HL-60 (cell line): ENCODE measurements at regions not wholly inside any gene's neighbourhood (a gene's known extent, or its start where the extent isn't known, plus 50 kb on each side); places are given as distances from the start of the nearest gene placed in this dataset.

Source experiments
- CTCF ChIP-seq: IDR thresholded peaks from one replicate; pipeline ENCODE4 v1.5.1; 2011; ENCODE audit warnings: low read length, control low read depth, inconsistent platforms; ENCODE audit not compliant: insufficient read depth
- GABPA ChIP-seq: IDR thresholded peaks from 2 replicates; pipeline ENCODE4 v1.6.1; 2012; ENCODE audit warnings: low read depth
- REST ChIP-seq: IDR thresholded peaks from 2 replicates; pipeline ENCODE4 v1.6.1; 2012; ENCODE audit warnings: low read depth; ENCODE audit not compliant: insufficient replicate concordance

- TF ChIP-seq CTCF, result no peak
- no peak for TF ChIP-seq GABPA
- no peak for TF ChIP-seq REST
These were observed 634.7 kb downstream of the NCAM2 start for GRCh38 chr21:21632926-21633325.
